ENCODE measurements at regions not wholly inside any gene's neighbourhood (a gene's known extent, or its start where the extent isn't known, plus 50 kb on each side); places are given as distances from the start of the nearest gene placed in this dataset.
"Not testable (repeated sequence)": the region's sequence is repeated elsewhere in the genome, so short reads cannot be mapped to it uniquely, and the experiment has no call there.

DNA sequence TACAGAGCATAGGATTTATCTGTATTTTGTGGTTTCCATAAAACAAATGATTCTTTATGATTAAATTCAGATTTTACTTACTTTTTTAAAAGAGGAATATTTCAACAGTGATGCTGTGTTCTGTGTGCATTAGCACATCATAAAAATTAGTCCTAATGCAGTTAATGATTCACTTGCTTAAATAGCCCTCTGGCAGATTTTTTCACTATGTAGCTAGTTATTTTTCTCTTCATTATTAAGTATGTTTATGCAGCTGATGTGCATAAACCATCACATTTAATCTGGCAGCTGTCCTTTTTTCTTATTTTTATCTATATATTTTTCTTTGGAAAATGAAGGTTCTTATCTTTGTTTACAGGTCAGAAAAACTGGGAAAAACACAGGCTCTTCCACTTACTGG is 127.2 kb downstream of the ZNF486 start:
- DNase-seq (ENCODE audit: low read depth in 2 of 2): no peak

DNA sequence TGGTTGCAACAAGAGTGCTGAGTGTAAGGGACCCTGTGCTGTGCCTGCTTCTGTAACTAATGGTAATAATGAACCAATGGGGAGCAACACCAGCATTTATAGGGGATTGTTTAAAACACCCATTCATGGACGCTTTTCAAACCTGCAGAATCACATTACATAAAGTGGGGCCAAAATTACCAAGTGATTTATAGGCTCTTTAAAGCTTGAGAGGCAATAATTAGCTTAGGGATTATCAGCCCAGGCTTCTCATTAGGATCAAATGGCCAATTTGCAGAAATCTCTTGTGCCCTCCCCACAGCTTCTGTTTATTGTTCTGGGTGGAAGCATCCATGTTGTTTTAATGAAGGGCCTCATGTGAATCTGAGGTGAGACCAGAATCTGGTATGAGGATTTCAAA is 125.5 kb downstream of the ZNF486 start:
- DNase-seq (ENCODE audit: low read depth in 2 of 2): not testable (repeated sequence)

DNA sequence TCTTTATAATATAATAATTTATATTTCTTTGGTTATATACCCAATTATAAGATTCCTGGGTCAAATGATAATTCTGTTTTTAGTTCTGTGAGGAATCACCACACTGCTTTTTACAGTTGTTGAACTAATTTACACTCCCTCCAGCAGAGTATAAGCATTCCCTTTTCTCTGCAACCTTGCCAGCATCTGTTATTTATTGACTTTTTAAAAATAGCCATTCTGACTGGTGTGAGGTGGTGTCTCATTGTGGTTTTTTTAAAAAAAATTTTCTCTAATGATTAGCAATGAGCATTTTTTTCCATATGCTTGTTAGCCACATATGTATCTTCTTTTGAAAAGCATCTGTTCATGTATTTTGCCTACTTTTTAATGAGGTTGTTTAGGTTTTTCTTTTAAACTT is 122.2 kb downstream of the ZNF486 start:
- no peak for DNase-seq (ENCODE audit: low read depth in 2 of 2)

DNA sequence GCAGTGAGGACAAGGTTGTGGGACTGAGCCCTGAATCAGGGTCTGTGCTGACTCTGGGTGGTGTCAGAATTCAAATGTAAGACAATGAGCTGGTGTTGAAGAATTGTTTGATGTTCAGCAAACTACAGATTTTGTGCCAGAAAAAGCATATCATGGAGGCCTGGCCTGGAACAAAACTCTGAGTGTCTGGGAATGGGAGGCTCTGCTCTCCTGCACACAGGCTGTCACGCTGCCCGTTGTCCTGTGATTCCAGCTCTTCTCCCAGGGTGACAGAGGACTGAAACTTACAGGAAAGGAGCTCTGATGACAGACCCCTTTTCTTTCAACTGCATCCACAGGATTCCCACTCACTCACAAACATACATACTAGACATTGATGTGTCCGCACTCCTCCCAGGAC is 120.1 kb downstream of the ZNF486 start:
- DNase-seq (ENCODE audit: low read depth in 2 of 2): no peak

DNA sequence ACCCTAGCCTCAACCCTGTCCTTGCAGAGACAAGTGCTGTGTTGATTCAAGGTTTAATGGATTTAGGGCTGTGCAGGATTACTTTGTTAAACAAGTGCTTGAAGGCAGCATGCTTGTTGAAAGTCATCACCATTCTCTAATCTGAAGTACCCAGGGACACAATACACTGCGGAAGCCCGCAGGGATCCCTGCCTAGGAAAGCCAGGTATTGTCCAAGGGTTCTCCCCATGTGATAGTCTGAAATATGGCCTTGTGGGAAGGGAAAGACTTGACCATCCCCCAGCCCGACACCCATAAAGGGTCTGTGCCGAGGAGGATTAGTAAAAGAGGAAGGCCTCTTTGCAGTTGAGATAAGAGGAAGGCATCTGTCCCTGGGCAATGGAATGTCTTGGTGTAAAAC is 118.9 kb downstream of the ZNF486 start:
- not testable (repeated sequence) for DNase-seq (ENCODE audit: low read depth in 2 of 2)

DNA sequence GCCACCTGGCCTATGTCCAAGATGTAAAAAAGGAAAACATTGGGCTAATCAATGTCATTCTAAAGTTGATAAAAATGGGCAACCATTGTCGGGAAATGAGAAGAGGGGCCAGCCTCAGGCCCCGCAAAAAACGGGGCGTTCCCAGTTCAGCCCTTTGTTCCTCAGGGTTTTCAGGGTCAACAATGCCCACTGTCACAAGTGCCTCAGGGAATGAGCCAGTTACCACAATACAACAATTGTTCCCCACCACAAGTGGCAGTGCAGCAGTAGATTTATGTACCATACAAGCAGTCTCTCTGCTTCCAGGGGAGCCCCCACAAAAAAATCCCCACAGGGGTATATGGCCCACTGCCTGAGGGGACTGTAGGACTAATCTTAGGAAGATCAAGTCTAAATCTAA is 112.5 kb downstream of the ZNF486 start:
- no peak for DNase-seq (ENCODE audit: low read depth in 2 of 2)

DNA sequence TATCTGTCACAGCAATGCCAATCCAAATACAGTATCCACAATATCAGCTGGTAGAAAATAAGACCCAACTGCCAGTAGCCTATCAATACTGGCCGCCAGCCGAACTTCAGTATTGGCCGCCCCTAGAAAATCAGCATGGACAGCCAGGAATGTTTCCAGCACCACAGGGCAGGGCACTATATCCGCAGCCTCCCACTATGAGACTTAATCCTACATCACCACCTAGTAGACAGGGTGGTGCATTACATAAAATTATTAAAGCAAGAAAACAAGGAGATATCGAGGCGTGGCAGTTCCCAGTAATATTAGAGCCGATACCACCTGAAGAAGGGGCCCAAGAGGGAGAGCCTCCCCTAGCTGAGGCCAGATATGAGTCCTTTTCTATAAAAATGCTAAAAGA is 111.3 kb downstream of the ZNF486 start:
- DNase-seq (ENCODE audit: low read depth in 2 of 2): no peak

DNA sequence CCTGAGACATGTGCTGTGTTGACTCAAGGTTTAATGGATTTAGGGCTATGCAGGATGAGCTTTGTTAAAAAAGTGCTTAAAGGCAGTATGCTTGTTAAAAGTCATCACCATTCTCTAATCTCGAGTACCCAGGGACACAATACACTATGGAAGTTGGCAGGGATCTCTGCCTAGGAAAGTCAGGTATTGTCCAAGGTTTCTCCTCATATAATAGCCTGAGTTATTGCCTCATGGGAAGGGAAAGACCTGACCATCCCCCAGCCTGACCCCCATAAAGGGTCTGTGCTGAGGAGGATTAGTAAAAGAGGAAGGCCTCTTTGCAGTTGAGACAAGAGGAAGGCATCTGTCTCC is 109.7 kb downstream of the ZNF486 start:
- DNase-seq (ENCODE audit: low read depth in 2 of 2): not testable (repeated sequence)

DNA sequence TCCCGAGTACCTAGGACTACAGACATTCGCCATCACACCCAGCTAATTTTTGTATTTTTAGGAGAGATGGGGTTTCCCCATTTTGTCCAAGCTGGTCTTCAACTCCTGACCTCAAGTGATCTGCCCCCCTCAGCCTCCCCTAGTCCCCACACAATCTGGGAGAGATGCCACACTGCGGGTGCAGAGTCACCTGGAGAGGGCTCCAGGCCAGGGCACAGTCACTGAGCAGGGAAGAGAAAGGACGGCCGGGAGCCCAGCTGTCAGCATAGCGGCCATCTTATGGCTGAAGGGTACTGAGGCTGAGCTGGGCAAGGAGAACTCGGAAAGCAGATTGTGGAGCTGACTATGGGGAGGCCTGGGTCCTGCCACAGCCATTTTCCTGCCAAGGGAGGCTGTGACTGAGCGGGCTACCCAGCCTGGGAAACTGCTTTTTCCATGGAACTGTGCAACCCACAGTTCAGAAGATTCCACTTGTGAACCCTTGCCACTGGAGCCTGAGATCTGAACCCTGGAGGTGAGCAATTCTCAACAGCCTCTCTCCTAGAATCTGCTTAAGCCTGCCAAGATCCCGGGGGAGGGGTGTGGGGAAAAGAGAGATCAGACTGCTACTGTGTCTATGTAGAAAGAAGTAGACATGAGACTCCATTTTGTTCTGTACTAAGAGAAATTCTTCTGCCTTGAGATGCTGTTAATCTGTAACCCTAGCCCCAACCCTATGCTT is 109.2 kb downstream of the ZNF486 start:
- DNase-seq (ENCODE audit: low read depth in 2 of 2): no peak

DNA sequence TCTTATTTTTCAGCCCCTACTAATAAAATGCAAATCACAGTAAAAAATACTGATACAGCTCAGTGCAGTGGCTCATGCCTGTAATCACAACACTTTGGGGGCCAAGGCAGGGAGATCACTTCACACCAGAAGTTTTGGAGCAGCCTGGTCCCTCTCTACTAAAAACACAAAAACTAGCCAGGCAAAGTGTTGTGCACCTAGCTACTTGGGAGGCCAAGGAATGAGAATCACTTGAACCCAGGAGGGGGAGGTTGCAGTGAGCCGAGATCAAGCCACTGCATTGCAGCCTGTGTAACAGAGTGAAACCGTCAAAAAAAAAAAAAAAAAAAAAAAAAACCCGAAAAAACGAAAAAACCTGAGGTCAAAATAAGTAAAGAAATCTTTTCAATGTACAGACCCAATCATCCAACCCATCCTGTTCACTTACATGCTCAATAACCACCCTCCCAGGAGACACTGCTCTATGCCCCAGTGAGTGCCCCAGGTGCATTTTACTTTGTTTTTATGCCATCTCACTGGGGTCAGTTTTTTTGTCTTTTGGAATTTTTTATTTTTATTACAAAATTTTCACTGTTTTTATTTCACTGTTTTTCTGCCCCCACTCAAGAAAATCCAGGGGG is 107.0 kb downstream of the ZNF486 start:
- no peak for DNase-seq (ENCODE audit: low read depth in 2 of 2)

DNA sequence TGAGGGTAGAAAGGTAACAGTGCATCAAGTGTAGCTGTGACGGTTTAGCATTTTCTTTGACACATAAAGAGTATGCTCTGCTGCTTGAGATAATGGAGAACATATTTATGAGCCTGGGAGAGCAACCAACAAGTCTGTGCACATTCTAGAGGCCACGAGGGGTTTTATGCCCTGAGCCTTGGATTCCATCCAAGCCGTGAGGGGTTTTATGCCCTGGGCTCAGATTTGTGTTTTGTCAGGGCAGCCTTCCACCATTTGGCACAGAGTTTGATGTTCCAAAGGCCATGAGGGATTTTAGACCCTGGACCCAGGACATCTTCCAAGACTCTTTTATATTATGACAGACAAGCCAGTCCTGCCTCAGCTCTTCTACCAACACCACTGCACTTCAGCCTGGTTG is 106.4 kb downstream of the ZNF486 start:
- DNase-seq (ENCODE audit: low read depth in 2 of 2): no peak

DNA sequence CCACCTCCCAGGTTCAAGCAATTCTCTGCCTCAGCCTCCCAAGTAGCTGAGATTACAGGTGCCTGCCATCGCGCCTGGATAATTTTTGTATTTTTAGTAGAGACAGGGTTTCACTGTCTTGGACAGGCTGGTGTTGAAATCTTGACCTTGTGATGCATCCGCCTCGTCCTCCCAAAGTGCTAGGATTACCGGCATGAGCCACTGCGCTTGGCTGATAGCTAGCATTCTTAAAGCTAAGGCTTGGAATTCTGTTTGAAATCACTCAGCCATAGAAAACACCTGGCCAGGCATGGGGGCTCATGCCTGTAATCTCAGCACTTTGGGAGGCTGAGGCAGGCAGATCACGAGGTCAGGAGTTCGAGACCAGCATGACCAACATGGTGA is 105.6 kb downstream of the ZNF486 start:
- not testable (repeated sequence) for DNase-seq (ENCODE audit: low read depth in 2 of 2)

DNA sequence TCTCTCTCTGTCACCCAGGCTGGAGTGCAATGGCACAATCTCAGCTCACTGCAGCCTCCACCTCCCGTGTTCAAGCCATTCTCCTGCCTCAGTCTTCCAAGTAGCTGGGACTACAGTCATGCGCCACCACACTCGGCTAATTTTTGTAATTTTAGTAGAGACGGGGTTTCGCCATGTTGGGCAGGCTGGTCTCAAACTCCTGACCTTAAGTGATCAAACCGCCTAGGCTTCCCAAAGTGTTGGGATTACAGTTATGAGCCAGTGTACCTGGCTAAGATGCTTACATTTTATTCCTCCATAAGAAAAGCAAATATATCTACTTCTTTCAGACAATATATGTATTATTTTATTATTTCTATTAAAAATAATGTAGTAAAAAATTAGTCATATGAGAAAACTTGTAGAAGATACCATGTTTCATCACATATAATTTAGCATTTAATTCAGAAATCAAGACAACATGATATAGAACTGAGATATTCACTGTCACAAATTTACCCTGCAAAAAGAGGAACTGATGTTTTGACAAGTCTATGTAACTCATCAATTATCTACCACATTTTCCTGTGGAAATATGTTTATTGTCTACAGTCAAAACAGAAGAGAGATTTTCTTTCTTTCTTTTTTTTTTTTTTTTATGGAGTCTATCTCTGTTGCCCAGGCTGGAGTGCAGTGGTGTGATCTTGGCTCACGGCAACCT is 105.1 kb downstream of the ZNF486 start:
- DNase-seq (ENCODE audit: low read depth in 2 of 2): not testable (repeated sequence)

DNA sequence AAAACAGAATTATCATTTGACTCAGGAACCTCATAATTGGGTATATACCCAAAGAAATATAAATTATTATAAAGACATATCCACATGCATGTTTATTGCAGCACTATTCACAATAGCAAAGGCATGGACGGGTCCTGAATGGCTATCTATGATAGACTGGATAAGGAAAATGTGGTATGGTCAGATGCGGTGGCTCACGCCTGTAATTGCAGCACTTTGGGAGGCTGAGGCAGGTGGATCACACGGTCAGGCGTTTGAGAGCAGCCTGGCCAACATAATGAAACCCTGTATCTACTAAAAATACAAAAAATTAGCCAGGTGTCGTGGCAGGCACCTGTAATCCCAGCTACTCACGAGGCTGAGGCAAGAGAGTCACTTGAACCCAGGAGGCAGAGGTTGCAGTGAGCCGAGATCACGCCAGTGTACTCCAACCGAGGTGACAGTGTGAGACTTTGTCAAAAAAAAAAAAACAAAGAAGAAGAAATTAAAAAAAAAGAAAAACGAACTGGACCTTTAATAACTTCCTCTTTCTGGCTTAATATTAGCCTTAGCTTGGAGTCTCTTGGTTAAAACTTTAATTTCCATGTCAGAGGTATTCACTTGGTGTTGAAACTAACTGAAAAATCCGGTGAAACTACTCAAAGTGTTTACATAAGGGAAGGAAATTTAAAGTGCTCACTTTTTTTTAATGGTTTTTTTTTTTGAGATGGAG is 104.4 kb downstream of the ZNF486 start:
- DNase-seq (ENCODE audit: low read depth in 2 of 2): no peak

DNA sequence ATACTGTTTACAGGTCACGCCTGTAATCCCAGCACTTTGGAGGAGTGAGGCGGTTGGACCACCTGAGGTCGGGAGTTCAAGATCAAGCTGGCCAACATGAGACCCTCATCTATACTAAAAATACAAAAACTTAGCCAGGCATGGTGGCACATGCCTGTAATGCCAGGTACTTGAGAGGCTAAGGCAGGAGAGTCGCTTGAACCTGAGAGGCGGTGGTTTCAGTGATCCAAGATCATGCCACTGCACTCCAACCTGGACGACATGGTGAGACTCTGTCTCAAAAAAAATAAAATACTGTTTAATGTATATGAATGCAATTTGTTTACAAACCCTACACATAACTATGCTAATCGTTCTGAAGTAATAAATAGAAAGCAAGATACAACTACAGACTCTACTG is 102.4 kb downstream of the ZNF486 start:
- DNase-seq (ENCODE audit: low read depth in 2 of 2): no peak

DNA sequence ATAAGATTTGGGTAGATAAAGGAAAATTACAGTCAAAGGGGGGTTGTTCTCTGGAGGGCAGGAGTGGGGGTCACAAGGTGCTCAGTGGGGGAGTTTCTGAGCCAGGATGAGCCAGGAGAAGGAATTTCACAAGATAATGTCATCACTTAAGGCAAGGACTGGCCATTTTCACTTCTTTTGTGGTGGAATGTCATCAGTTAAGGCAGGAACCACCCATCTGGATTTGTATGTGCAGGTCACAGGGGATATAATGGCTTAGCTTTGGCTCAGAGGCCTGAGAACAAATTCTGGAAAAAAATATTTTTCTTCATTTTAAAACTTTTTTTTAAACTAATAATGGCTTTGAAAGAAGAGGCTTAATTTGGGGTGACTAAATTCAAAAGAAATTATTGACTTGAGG is 94.5 kb downstream of the ZNF486 start:
- not testable (repeated sequence) for DNase-seq (ENCODE audit: low read depth in 2 of 2)

DNA sequence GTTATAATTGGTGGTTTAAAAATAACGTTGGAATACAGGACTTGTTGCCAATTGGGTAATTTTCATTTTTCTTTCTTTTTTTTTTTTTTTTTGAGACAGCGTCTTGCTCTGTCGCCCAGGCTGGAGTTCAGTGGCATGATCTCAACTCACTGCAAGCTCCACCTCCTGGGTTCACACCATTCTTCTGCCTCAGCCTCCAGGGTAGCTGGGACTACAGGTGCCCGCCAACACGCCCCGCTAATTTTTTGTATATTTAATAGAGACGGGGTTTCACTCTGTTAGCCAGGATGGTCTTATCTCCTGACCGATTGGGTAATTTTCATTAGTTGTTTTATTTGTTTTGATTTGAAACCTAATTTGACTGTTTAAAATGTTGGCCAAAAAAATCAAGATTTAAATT is 93.7 kb downstream of the ZNF486 start:
- DNase-seq (ENCODE audit: low read depth in 2 of 2): not testable (repeated sequence)

DNA sequence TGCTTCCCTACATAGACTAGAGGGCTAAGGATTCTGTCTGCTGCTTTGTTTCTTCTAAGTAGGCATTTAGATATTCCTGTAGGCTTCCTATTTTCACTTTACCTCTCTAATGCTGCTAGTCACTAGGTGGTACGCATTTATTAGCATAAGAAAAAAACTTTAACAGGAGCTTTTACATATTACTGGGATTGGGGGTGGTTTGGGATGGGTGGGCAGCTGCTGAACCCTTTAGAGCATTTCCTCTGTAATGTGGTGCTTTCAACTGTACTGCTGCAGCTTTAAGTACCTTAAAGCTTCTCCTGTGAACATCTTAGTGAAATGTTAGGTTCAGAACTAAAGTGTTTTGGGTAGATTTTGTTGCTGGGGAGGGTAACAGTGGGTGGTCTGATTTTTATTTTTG is 92.6 kb downstream of the ZNF486 start:
- DNase-seq (ENCODE audit: low read depth in 2 of 2): no peak

DNA sequence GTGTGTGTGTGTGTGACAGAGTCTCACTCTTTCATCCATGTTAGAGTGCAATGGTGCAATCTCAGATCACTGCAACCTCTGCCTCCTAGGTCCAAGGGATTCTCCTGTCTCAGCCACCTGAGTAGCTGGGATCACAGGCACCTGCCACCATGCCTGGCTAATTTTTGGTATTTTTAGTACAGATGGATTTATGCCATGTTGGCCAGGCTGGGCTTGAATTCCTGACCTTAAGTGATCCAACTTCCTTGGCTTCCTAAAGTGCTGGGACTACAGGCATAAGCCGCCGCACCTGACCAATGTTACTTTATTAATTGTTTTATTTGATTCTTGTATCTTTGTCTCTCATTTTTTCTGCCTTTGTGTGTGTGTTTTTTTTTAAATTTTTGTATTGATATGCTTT is 89.6 kb downstream of the ZNF486 start:
- DNase-seq (ENCODE audit: low read depth in 2 of 2): no peak

DNA sequence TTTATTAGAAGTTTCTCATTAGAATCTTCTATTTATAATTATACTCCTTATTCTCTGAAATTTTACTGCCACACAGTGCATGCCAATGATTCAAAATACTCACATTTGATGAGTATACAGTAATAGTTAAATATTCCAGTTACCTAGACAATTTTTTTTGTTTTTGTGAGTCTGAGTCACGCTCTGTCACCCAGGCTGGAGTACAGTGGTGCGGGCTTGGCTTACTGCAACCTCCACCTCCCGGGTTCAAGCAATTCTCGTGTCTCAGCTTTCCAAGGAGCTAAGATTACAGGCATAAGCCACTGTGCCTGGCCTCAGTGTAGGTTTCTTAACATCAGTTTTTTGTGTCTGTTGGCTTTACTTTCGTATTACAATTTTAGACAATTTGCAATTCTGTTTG is 87.1 kb downstream of the ZNF486 start:
- DNase-seq (ENCODE audit: low read depth in 2 of 2): no peak

DNA sequence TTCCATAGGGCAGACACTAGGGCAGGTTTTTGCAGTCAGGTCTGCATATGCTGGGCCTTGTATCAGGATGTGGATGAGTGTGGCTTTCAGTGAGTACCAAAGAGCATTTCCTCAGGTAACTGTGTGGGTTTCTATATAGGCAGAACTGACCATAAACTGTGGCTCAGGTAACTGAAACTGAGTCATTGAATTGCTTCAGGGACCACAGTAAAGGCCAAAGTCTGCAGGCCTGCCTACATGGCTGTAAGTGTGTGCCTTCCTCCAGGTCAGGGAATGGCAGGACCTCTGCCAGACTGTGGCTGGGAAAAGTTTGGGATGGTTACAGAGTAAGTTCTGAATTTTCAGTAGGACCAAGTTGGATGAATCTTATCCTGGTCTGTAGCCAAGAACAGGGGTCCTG is 85.6 kb downstream of the ZNF486 start:
- no peak for DNase-seq (ENCODE audit: low read depth in 2 of 2)

DNA sequence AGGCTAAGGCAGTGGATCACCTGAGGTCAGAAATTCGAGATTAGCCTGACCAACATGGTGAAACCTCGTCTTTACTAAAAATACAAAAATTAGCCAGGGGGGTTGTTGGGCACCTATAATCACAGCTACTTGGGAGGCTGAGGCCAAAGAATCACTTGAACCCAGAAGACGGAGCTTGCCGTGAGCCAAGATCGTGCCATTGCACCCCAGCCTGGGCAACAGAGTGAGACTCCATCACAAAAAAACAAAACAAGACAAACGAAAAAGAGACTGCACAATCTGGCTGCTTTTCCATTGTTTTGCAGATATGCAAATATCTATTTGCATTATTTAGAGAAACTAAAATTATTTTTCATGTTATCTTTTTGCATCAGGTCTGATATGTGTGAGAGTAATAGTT is 83.6 kb downstream of the ZNF486 start:
- DNase-seq (ENCODE audit: low read depth in 2 of 2): no peak

DNA sequence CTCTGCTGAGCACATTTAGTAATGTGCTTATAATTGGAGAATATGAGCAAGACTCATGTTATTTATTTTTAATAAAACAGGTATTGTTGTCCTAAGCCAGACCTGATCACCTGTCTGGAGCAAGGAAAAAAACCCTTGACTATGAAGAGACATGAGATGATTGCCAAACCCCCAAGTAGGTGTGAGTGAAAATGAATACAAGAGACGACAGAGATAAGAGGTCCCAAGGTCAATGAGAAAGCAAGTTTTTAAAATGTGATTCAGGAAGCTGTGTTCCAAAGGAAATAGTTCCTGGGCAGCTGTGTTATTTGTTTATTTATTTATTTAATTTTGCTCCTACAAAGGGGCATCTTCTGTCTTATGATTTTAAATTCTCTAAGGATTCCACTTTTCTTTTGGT is 83.1 kb downstream of the ZNF486 start:
- DNase-seq (ENCODE audit: low read depth in 2 of 2): no peak

Data from activated CD4-positive, alpha-beta T cell treated with anti-CD3 and anti-CD28 coated beads for 24 hours (primary cell).